AG04449 (cell line): ENCODE measurements at regions not wholly inside any gene's neighbourhood (a gene's known extent, or its start where the extent isn't known, plus 50 kb on each side); places are given as distances from the start of the nearest gene placed in this dataset.

ENCODE experiments used
- CTCF ChIA-PET: fragments of 350-600 bp; formaldehyde crosslinking; extraction: SDS; loops from one replicate; lab custom pipeline; 2021; ENCODE audit warnings: antibody characterized with exemption; lab: Yijun Ruan, JAX
- POLR2A ChIA-PET: fragments of 400-600, 350-600 bp; formaldehyde crosslinking; extraction: SDS; loops from one replicate; lab custom pipeline; 2020; ENCODE audit warnings: antibody characterized with exemption, inconsistent platforms; lab: Yijun Ruan, JAX
- DNase-seq: peaks from one replicate; pipeline ENCODE4 v3.0.0-alpha.2; 2010; ENCODE audit warnings: low read depth, low spot score
- H3K4me3 ChIP-seq: 2 replicates; pipeline ENCODE4 v1.5.1; 2011; ENCODE audit warnings: low read depth, mild to moderate bottlenecking, control low read depth, low read length
- CTCF ChIP-seq: IDR thresholded peaks from one replicate; pipeline ENCODE4 v1.5.1; 2011; ENCODE audit warnings: mild to moderate bottlenecking, moderate library complexity, low read length, control low read depth, inconsistent platforms; ENCODE audit not compliant: insufficient read depth; ENCODE audit errors: missing control alignments

GRCh38 chr6:91310178-91310577 lies 723.3 kb upstream of the MAP3K7 start:
- H3K4me3 ChIP-seq = no peak overlapping the region
- DNase-seq = no peak
- TF ChIP-seq CTCF = no peak
- CTCF ChIA-PET = no interaction called here
- POLR2A ChIA-PET = no interaction called here

- H3K4me3 ChIP-seq = no peak overlapping the region
- ChIA-PET POLR2A (no interaction called here), CTCF (no interaction called here)
- no peak for TF ChIP-seq CTCF
- no peak for DNase-seq
Observed at GRCh38 chr6:91305755-91306154, 718.9 kb upstream of the MAP3K7 start.

- TF ChIP-seq CTCF = no peak
- ChIA-PET POLR2A (no interaction called here), CTCF (no interaction called here)
- H3K4me3 ChIP-seq = no peak overlapping the region
- no peak for DNase-seq
Observed at GRCh38 chr6:91304521-91304920, 717.6 kb upstream of the MAP3K7 start.

GRCh38 chr6:91303326-91303725 lies 716.5 kb upstream of the MAP3K7 start:
- no peak for TF ChIP-seq CTCF
- POLR2A ChIA-PET = no interaction called here
- CTCF ChIA-PET = no interaction called here
- no peak overlapping the region for H3K4me3 ChIP-seq
- no peak for DNase-seq

- H3K4me3 ChIP-seq = no peak overlapping the region
- CTCF ChIA-PET = no interaction called here
- POLR2A ChIA-PET = no interaction called here
- TF ChIP-seq CTCF = no peak
- DNase-seq = peak; percentile 44
Observed at GRCh38 chr6:91299544-91300491, 712.9 kb upstream of the MAP3K7 start.

GRCh38 chr6:91298543-91299145 lies 711.8 kb upstream of the MAP3K7 start:
- POLR2A ChIA-PET = no interaction called here
- TF ChIP-seq CTCF = no peak
- no peak for DNase-seq
- no peak overlapping the region for H3K4me3 ChIP-seq
- CTCF ChIA-PET = no interaction called here
